NCI-H524 (cell line): ENCODE measurements at regions not wholly inside any gene's neighbourhood (a gene's known extent, or its start where the extent isn't known, plus 50 kb on each side); places are given as distances from the start of the nearest gene placed in this dataset.

ENCODE experiments used
- DNase-seq, 2 experiments: peaks; one replicate each; lab custom pipeline; 2025; lab: John Stamatoyannopoulos, UW

GRCh38 chr11:121688860-121689614 is 236.3 kb upstream of the SORL1-AS1 start:
- no peak for DNase-seq

GRCh38 chr11:121688055-121688491 is 235.3 kb upstream of the SORL1-AS1 start:
- peak; percentile 12 to 34 for DNase-seq

- DNase-seq, result no peak
Measured at GRCh38 chr11:121683791-121684190, 231.0 kb upstream of the SORL1-AS1 start.
